ENCODE measurements at regions not wholly inside any gene's neighbourhood (a gene's known extent, or its start where the extent isn't known, plus 50 kb on each side); places are given as distances from the start of the nearest gene placed in this dataset.

DNA sequence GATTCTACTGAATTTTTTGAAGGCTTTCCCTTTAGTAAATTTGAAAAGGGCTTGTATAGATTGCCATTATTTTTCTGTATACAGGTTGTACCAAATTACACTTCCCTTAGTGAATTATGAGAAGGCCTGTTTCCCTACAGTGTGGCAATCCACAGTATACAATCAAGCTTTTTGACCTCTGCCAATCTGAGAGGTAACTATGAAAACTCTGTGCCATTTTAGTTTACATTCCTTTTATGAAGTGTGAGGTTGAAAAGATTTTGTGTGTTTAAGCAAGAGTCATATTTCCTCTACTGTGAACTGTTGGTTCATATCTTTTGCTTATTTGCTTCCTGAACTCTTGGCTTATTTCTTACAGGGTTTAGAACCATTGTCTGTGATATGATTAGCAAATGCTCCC lies 432.5 kb downstream of the KCNA4 start:
- no peaks in the 10 kb centered on the region for H3K36me3 ChIP-seq (ENCODE audit: control insufficient read depth in 1 of 2, insufficient read depth in 2 of 2, low read length in 2 of 2)

DNA sequence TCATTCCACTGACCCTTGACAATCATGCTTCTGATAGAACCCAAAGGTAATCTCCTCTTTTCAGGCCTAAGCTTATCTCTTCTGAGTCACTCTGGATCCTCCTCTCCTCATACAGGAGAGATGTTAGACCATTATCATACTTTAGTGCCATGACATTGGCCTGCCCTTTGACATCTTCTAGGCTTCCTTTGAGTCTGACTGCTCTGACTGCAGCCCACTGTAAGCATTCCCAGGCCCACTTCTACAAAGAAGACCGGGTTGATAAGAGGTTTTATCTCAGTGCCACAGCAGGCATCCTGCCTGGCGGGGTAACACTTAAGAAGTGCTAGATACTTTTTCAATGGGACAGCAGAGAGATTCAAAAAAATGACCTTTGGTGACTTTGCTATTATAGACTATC lies 438.0 kb downstream of the KCNA4 start:
- Histone ChIP-seq H3K9ac (ENCODE audit: low read length) (no peak overlapping the region), H2BK5ac (ENCODE audit: low read depth, low read length, poor library complexity) (no peak overlapping the region), H3K23ac (ENCODE audit: low read length) (no peak overlapping the region), H4K12ac (ENCODE audit: low read depth, low read length) (no peak overlapping the region), H2AK5ac (ENCODE audit: low read length) (no peak overlapping the region), H3K14ac (ENCODE audit: low read length) (no peak overlapping the region), H4K91ac (ENCODE audit: low read depth, low read length) (no peak overlapping the region), H3K36me3 (ENCODE audit: control insufficient read depth in 1 of 2, insufficient read depth in 2 of 2, low read length in 2 of 2) (no peaks in the 10 kb centered on the region), H3K9me3 (ENCODE audit: insufficient read depth, low read depth, low read length) (no peaks in the 10 kb centered on the region), H3K27me3 (ENCODE audit: insufficient read depth, low read length) (no peaks in the 10 kb centered on the region), H3K4me3 (ENCODE audit: low read depth, low read length) (no peak overlapping the region), H3K18ac (ENCODE audit: low read length) (no peak overlapping the region), H3K79me2 (ENCODE audit: control insufficient read depth, insufficient read depth, low read length, poor library complexity) (no peaks in the 10 kb centered on the region), H3K4ac (ENCODE audit: low read depth, low read length) (no peak overlapping the region), H3K4me1 (ENCODE audit: control insufficient read depth in 1 of 2, insufficient read depth in 2 of 2, low read length in 2 of 2) (no peaks in the 10 kb centered on the region), H3K27ac (ENCODE audit: low read depth, low read length) (no peak overlapping the region), H2AFZ (ENCODE audit: insufficient read depth, low read length, poor library complexity) (no peak overlapping the region), H2BK12ac (ENCODE audit: low read length) (no peak overlapping the region), H3K79me1 (ENCODE audit: low read length) (no peaks in the 10 kb centered on the region), H2BK120ac (ENCODE audit: insufficient read depth, low read length, poor library complexity) (no peak overlapping the region), H3K4me2 (ENCODE audit: low read length) (no peak overlapping the region), H4K8ac (ENCODE audit: low read depth, low read length) (no peak overlapping the region)
- no peak for DNase-seq
- WGBS (ENCODE audit: extremely low coverage, insufficient coverage, insufficient read length) = no CpG with 5 or more reads among the region's 2 CpGs

More for the DNA sequence above, 432.5 kb downstream of the KCNA4 start:
- Histone ChIP-seq H2BK120ac (ENCODE audit: insufficient read depth, low read length, poor library complexity) (no peak overlapping the region), H3K23ac (ENCODE audit: low read length) (no peak overlapping the region), H4K12ac (ENCODE audit: low read depth, low read length) (no peak overlapping the region), H3K9ac (ENCODE audit: low read length) (no peak overlapping the region), H2BK12ac (ENCODE audit: low read length) (no peak overlapping the region), H3K27ac (ENCODE audit: low read depth, low read length) (no peak overlapping the region), H2AK5ac (ENCODE audit: low read length) (no peak overlapping the region), H2BK5ac (ENCODE audit: low read depth, low read length, poor library complexity) (no peak overlapping the region), H3K79me1 (ENCODE audit: low read length) (no peaks in the 10 kb centered on the region), H3K4me3 (ENCODE audit: low read depth, low read length) (no peak overlapping the region), H3K4ac (ENCODE audit: low read depth, low read length) (no peak overlapping the region), H3K14ac (ENCODE audit: low read length) (no peak overlapping the region), H3K79me2 (ENCODE audit: control insufficient read depth, insufficient read depth, low read length, poor library complexity) (no peaks in the 10 kb centered on the region), H2AFZ (ENCODE audit: insufficient read depth, low read length, poor library complexity) (no peak overlapping the region), H3K4me2 (ENCODE audit: low read length) (no peak overlapping the region), H4K8ac (ENCODE audit: low read depth, low read length) (no peak overlapping the region), H3K18ac (ENCODE audit: low read length) (no peak overlapping the region), H3K9me3 (ENCODE audit: insufficient read depth, low read depth, low read length) (no peaks in the 10 kb centered on the region), H4K91ac (ENCODE audit: low read depth, low read length) (no peak overlapping the region), H3K4me1 (ENCODE audit: control insufficient read depth in 1 of 2, insufficient read depth in 2 of 2, low read length in 2 of 2) (no peaks in the 10 kb centered on the region), H3K27me3 (ENCODE audit: insufficient read depth, low read length) (no peaks in the 10 kb centered on the region)
- no peak for DNase-seq

DNA sequence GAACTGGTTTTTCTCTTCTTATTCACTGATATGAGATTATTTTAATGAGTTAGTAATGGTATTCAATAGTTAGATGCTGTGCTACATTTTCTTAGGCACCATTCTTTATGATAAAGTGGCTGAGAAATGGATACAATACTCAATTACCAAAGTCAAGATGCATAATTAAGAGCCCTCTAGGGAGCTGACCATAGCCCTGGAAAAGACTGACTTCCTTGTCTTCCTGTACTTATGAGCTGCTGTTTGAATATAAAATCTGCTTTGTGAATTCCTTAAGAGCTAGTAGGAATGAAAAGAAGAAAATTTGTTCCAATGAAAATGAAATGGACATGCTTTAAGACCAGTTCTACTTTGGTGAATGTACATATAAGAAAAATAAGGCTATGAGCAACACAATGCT lies 452.3 kb downstream of the KCNA4 start:
- Histone ChIP-seq H3K79me1 (ENCODE audit: low read length) (no peaks in the 10 kb centered on the region), H2BK5ac (ENCODE audit: low read depth, low read length, poor library complexity) (no peak overlapping the region)

DNA sequence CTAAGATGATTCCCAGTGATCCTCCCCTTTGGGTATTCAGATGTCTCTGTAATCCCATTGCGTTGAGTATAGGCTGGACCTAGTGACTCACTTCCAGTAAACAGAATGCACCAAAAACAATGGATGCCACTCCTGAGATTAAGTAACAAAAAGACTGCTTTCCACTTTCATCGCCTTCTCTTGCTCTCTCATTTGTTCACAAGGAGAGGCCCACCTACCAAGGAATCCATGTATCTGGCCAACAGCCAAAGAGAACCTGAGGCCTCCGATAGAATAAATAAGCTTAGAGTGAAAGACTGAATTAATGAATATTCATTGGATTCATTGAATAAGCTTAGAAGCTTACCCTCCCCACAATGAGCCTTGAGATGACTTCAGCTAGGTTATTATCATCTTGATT lies 454.6 kb downstream of the KCNA4 start:
- DNase-seq = no peak
- Histone ChIP-seq H4K12ac (ENCODE audit: low read depth, low read length) (no peak overlapping the region), H2AFZ (ENCODE audit: insufficient read depth, low read length, poor library complexity) (no peak overlapping the region), H3K4ac (ENCODE audit: low read depth, low read length) (no peak overlapping the region), H3K18ac (ENCODE audit: low read length) (no peak overlapping the region), H3K23ac (ENCODE audit: low read length) (no peak overlapping the region), H3K27ac (ENCODE audit: low read depth, low read length) (no peak overlapping the region), H3K36me3 (ENCODE audit: control insufficient read depth in 1 of 2, insufficient read depth in 2 of 2, low read length in 2 of 2) (no peaks in the 10 kb centered on the region), H3K4me2 (ENCODE audit: low read length) (no peak overlapping the region), H4K91ac (ENCODE audit: low read depth, low read length) (no peak overlapping the region), H3K79me1 (ENCODE audit: low read length) (no peaks in the 10 kb centered on the region), H2BK120ac (ENCODE audit: insufficient read depth, low read length, poor library complexity) (no peak overlapping the region), H3K9ac (ENCODE audit: low read length) (no peak overlapping the region), H2BK12ac (ENCODE audit: low read length) (no peak overlapping the region), H3K27me3 (ENCODE audit: insufficient read depth, low read length) (no peaks in the 10 kb centered on the region), H2BK5ac (ENCODE audit: low read depth, low read length, poor library complexity) (no peak overlapping the region), H3K14ac (ENCODE audit: low read length) (no peak overlapping the region), H3K9me3 (ENCODE audit: insufficient read depth, low read depth, low read length) (no peaks in the 10 kb centered on the region), H4K8ac (ENCODE audit: low read depth, low read length) (no peak overlapping the region), H3K79me2 (ENCODE audit: control insufficient read depth, insufficient read depth, low read length, poor library complexity) (no peaks in the 10 kb centered on the region), H3K4me1 (ENCODE audit: control insufficient read depth in 1 of 2, insufficient read depth in 2 of 2, low read length in 2 of 2) (no peaks in the 10 kb centered on the region), H3K4me3 (ENCODE audit: low read depth, low read length) (no peak overlapping the region), H2AK5ac (ENCODE audit: low read length) (no peak overlapping the region)
- no CpG with 5 or more reads among the region's 3 CpGs for WGBS (ENCODE audit: extremely low coverage, insufficient coverage, insufficient read length)

More for the DNA sequence above, 452.3 kb downstream of the KCNA4 start:
- no peak for DNase-seq
- H3K79me2 ChIP-seq (ENCODE audit: control insufficient read depth, insufficient read depth, low read length, poor library complexity) = no peaks in the 10 kb centered on the region
- no peak overlapping the region for H3K4me3 ChIP-seq (ENCODE audit: low read depth, low read length)
- H3K9me3 ChIP-seq (ENCODE audit: insufficient read depth, low read depth, low read length) = no peaks in the 10 kb centered on the region
- H4K12ac ChIP-seq (ENCODE audit: low read depth, low read length) = no peak overlapping the region
- no peak overlapping the region for H3K18ac ChIP-seq (ENCODE audit: low read length)
- H3K4ac ChIP-seq (ENCODE audit: low read depth, low read length) = no peak overlapping the region
- H3K27me3 ChIP-seq (ENCODE audit: insufficient read depth, low read length) = no peaks in the 10 kb centered on the region
- H3K23ac ChIP-seq (ENCODE audit: low read length) = no peak overlapping the region
- H3K14ac ChIP-seq (ENCODE audit: low read length) = no peak overlapping the region
- H3K27ac ChIP-seq (ENCODE audit: low read depth, low read length) = no peak overlapping the region
- H2AK5ac ChIP-seq (ENCODE audit: low read length) = no peak overlapping the region
- H4K91ac ChIP-seq (ENCODE audit: low read depth, low read length) = no peak overlapping the region
- no peak overlapping the region for H4K8ac ChIP-seq (ENCODE audit: low read depth, low read length)
- no peak overlapping the region for H2BK120ac ChIP-seq (ENCODE audit: insufficient read depth, low read length, poor library complexity)
- H3K36me3 ChIP-seq (ENCODE audit: control insufficient read depth in 1 of 2, insufficient read depth in 2 of 2, low read length in 2 of 2) = no peaks in the 10 kb centered on the region
- H3K9ac ChIP-seq (ENCODE audit: low read length) = no peak overlapping the region
- no peaks in the 10 kb centered on the region for H3K4me1 ChIP-seq (ENCODE audit: control insufficient read depth in 1 of 2, insufficient read depth in 2 of 2, low read length in 2 of 2)
- H2AFZ ChIP-seq (ENCODE audit: insufficient read depth, low read length, poor library complexity) = no peak overlapping the region
- H3K4me2 ChIP-seq (ENCODE audit: low read length) = no peak overlapping the region
- H2BK12ac ChIP-seq (ENCODE audit: low read length) = no peak overlapping the region

DNA sequence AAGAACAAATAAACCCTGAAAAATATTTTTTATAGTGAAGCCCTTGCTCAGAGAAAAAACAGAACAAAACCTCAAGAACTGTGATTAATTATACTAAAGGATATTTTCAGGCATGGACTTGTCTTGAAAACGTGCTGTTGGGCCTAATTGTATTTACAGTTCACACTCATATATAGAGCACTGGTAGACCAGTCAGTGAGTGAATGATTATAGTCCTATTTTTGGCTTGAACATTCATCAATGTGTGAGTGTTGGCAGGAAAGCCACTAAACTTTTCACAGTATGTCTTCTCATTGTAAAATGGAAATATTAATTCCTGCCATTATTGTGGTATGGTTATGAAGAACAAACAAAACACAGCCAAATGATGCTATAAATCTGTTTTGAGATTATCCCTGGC lies 462.8 kb downstream of the KCNA4 start:
- Histone ChIP-seq H3K4me2 (ENCODE audit: low read length) (no peak overlapping the region), H3K9me3 (ENCODE audit: insufficient read depth, low read depth, low read length) (no peaks in the 10 kb centered on the region), H3K79me1 (ENCODE audit: low read length) (no peaks in the 10 kb centered on the region), H4K8ac (ENCODE audit: low read depth, low read length) (no peak overlapping the region), H4K12ac (ENCODE audit: low read depth, low read length) (no peak overlapping the region), H3K36me3 (ENCODE audit: control insufficient read depth in 1 of 2, insufficient read depth in 2 of 2, low read length in 2 of 2) (no peaks in the 10 kb centered on the region), H3K23ac (ENCODE audit: low read length) (no peak overlapping the region), H3K18ac (ENCODE audit: low read length) (no peak overlapping the region), H3K79me2 (ENCODE audit: control insufficient read depth, insufficient read depth, low read length, poor library complexity) (no peaks in the 10 kb centered on the region), H3K4me3 (ENCODE audit: low read depth, low read length) (no peak overlapping the region), H3K27me3 (ENCODE audit: insufficient read depth, low read length) (no peaks in the 10 kb centered on the region), H3K4ac (ENCODE audit: low read depth, low read length) (no peak overlapping the region), H2AFZ (ENCODE audit: insufficient read depth, low read length, poor library complexity) (no peak overlapping the region), H2BK5ac (ENCODE audit: low read depth, low read length, poor library complexity) (no peak overlapping the region), H4K91ac (ENCODE audit: low read depth, low read length) (no peak overlapping the region), H3K4me1 (ENCODE audit: control insufficient read depth in 1 of 2, insufficient read depth in 2 of 2, low read length in 2 of 2) (no peaks in the 10 kb centered on the region), H2BK12ac (ENCODE audit: low read length) (no peak overlapping the region), H2AK5ac (ENCODE audit: low read length) (no peak overlapping the region), H3K27ac (ENCODE audit: low read depth, low read length) (no peak overlapping the region), H3K9ac (ENCODE audit: low read length) (no peak overlapping the region), H2BK120ac (ENCODE audit: insufficient read depth, low read length, poor library complexity) (no peak overlapping the region), H3K14ac (ENCODE audit: low read length) (no peak overlapping the region)
- WGBS (ENCODE audit: extremely low coverage, insufficient coverage, insufficient read length) = no CpG with 5 or more reads among the region's 1 CpG
- DNase-seq = no peak

All from trophoblast cell (in vitro differentiated cells and primary cell).